ENCODE measurements at regions not wholly inside any gene's neighbourhood (a gene's known extent, or its start where the extent isn't known, plus 50 kb on each side); places are given as distances from the start of the nearest gene placed in this dataset.

DNA sequence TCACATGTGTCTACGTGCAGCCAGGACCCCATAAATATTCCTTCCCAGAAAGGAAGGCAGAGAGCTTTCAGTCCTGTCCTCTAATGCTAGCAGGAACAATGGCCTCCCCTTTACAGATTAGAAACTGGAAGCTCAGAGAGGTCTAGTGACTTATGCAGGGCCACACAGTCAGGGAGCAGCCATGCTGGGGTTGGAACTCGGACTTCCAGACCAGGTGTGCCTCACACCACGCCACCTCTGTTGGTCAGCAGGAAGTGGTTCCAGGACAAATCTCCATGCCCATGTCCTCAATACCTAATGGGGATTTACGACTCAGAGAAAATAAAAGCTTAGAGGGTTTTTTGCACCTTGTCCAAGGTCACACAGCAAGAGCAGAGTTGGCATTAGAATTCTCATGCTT, 378.9 kb downstream of the RPS24 start:
- H3K27me3 ChIP-seq, result no peaks in the 10 kb centered on the region
- no peak overlapping the region for H3K27ac ChIP-seq
- H3K4me3 ChIP-seq, result no peak overlapping the region
- no peak for ATAC-seq
- no peak for DNase-seq
- H3K36me3 ChIP-seq, result no peaks in the 10 kb centered on the region
- H3K9me3 ChIP-seq, result no peaks in the 10 kb centered on the region
- TF ChIP-seq, protein P1, sequence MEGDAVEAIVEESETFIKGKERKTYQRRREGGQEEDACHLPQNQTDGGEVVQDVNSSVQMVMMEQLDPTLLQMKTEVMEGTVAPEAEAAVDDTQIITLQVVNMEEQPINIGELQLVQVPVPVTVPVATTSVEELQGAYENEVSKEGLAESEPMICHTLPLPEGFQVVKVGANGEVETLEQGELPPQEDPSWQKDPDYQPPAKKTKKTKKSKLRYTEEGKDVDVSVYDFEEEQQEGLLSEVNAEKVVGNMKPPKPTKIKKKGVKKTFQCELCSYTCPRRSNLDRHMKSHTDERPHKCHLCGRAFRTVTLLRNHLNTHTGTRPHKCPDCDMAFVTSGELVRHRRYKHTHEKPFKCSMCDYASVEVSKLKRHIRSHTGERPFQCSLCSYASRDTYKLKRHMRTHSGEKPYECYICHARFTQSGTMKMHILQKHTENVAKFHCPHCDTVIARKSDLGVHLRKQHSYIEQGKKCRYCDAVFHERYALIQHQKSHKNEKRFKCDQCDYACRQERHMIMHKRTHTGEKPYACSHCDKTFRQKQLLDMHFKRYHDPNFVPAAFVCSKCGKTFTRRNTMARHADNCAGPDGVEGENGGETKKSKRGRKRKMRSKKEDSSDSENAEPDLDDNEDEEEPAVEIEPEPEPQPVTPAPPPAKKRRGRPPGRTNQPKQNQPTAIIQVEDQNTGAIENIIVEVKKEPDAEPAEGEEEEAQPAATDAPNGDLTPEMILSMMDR (IDR thresholded peaks at IDR 0.05 in 4 of 5, conservative IDR thresholded peaks at IDR 0.05 in 1 of 5), result no peak
- TF ChIP-seq POLR2A (IDR thresholded peaks at IDR 0.05), result no peak
- in situ Hi-C loops (cut with MboI; ENCODE audit: low sequenced_read_pairs in 4 of 4) (loop anchor here in 1 of 4 donors (25.0 kb wide), 1 partner anchor 775 kb away; no protein-coding TSS in a partner anchor), intact Hi-C loops (cut with DNase I; ENCODE audit: low total_unique reads) (no loop called here)
- H3K4me1 ChIP-seq, result peaks cover 3 to 11% of the 10 kb centered on the region in 2 donors

DNA sequence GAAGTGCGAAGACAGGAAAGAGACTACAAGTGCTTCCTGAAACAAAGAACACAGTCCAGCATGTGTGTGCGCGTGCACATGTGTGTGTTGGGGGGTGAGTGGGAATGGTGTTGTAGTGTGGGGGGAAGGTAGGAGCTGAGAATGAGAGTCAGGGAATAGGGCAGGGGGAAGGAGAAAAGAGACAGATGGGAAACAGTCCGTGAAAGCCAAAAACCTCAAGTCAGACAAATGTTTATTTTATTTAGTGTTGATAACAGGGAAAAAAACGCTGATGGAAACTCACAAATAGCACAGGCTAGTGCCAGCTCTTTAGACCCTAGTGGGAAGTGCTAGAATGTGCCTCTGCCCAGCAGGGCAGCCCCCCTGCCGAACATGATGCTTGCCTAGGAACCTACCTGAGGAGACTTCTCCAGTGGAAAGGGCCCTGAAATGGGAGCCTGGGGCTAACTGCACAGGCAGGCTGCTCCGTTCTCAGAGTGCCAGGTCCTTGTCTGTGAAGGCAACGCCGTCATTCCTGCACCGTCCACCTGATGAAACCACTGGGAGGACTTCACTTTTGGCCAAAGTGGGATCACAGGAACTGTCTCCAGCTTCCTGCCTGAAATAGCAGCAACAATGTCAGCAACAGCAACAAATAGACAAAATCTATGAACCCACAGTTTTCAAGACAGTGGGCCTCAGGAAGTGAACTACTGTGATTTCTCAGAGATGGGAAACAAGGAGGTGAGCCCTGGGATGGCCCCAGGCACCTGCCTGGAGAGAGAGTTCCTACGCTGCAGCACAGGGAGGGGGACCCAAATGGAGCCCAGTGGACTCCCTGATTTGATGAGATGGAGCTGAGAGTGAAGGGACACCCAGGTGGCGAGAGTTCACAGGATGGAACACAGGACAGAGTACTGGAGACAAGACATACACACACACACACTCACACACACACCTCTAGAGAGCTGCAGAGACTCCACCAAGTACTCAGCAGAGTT, 379.7 kb downstream of the RPS24 start:
- Histone ChIP-seq H3K36me3 (no peaks in the 10 kb centered on the region), H3K9me3 (no peaks in the 10 kb centered on the region), H3K4me3 (no peak overlapping the region), H3K4me1 (peaks cover 3 to 9% of the 10 kb centered on the region in 2 donors), H3K27ac (no peak overlapping the region), H3K27me3 (no peaks in the 10 kb centered on the region)
- DNase-seq (no peak), ATAC-seq (no peak)
- no peak for TF ChIP-seq POLR2A (IDR thresholded peaks at IDR 0.05)
- TF ChIP-seq, protein P1 (IDR thresholded peaks at IDR 0.05 in 4 of 5, conservative IDR thresholded peaks at IDR 0.05 in 1 of 5), result no peak
- in situ Hi-C loops (cut with MboI; ENCODE audit: low sequenced_read_pairs in 4 of 4), result loop anchor here in 1 of 4 donors (25.0 kb wide), 1 partner anchor 774 kb away; no protein-coding TSS in a partner anchor
- intact Hi-C loops (cut with DNase I; ENCODE audit: low total_unique reads), result no loop called here

DNA sequence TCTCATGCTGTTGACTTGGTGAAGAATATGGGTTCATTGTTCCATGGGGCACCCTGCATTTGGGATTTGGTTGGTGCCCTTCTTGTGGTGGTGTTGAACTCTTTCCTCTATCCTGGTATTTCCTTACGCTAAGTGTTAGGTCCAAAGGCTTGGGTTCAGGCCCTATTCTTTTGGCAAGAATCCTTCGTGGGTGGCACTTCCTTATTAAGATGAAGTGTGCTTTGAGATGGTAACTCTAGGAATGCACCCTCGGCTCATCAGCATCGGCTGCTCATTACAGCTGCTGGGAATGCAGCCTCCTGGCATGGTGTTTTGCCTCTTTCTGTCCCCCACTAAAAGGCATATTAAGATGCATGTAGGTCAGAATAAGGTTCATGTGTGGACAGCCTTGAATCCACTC, 380.7 kb downstream of the RPS24 start:
- DNase-seq, result no peak
- intact Hi-C loops (cut with DNase I; ENCODE audit: low total_unique reads), result no loop called here
- H3K9me3 ChIP-seq, result no peaks in the 10 kb centered on the region
- H3K27ac ChIP-seq, result no peak overlapping the region
- ATAC-seq, result no peak
- H3K36me3 ChIP-seq, result no peaks in the 10 kb centered on the region
- in situ Hi-C loops (cut with MboI; ENCODE audit: low sequenced_read_pairs in 4 of 4), result loop anchor here in 1 of 4 donors (25.0 kb wide), 1 partner anchor 773 kb away; no protein-coding TSS in a partner anchor
- no peak overlapping the region for H3K4me3 ChIP-seq
- no peaks in the 10 kb centered on the region for H3K4me1 ChIP-seq
- H3K27me3 ChIP-seq, result no peaks in the 10 kb centered on the region
- TF ChIP-seq, protein P1 (IDR thresholded peaks at IDR 0.05 in 4 of 5, conservative IDR thresholded peaks at IDR 0.05 in 1 of 5), result no peak
- TF ChIP-seq POLR2A (IDR thresholded peaks at IDR 0.05), result no peak

DNA sequence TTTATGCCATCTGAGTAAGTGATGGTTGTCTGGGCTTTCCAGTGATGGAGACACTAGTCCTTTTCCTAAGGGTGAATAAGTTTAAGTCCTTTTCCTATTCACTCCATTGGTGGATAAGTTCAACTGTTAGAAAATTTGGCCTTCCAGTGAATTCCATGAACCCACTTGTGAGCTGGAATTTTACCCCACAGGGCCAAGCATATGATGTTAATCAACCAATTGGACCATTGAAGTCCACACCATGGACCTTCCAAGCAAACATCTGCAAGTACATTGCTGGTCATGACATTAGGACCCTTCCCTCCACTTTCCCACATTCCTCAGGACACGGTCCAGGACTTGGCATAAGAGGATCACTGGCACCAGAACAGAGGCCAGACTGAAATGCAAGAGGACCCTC, 381.4 kb downstream of the RPS24 start:
- TF ChIP-seq, protein P1 (IDR thresholded peaks at IDR 0.05 in 4 of 5, conservative IDR thresholded peaks at IDR 0.05 in 1 of 5), result no peak
- TF ChIP-seq POLR2A (IDR thresholded peaks at IDR 0.05), result no peak
- DNase-seq (no peak), ATAC-seq (no peak)
- in situ Hi-C loops (cut with MboI; ENCODE audit: low sequenced_read_pairs in 4 of 4), result loop anchor here in 1 of 4 donors (25.0 kb wide), 1 partner anchor 772 kb away; no protein-coding TSS in a partner anchor
- intact Hi-C loops (cut with DNase I; ENCODE audit: low total_unique reads), result no loop called here
- no peak overlapping the region for H3K27ac ChIP-seq
- H3K4me3 ChIP-seq, result no peak overlapping the region
- H3K36me3 ChIP-seq, result no peaks in the 10 kb centered on the region
- no peaks in the 10 kb centered on the region for H3K27me3 ChIP-seq
- no peaks in the 10 kb centered on the region for H3K9me3 ChIP-seq
- no peaks in the 10 kb centered on the region for H3K4me1 ChIP-seq

All from gastrocnemius medialis (tissue), 4 donors.